CD8-positive, alpha-beta memory T cell (primary cell): ENCODE measurements at regions not wholly inside any gene's neighbourhood (a gene's known extent, or its start where the extent isn't known, plus 50 kb on each side); places are given as distances from the start of the nearest gene placed in this dataset.

Experiments
- CTCF ChIA-PET: fragments of 350-600 bp; sonication (Branson Sonifier 250); formaldehyde crosslinking; loops from one replicate; lab custom pipeline; 2021; ENCODE audit warnings: antibody characterized with exemption; lab: Charles Lee
- POLR2A ChIA-PET: fragments of 350-600 bp; sonication (Branson Sonifier 250); formaldehyde crosslinking; loops from one replicate; lab custom pipeline; 2021; ENCODE audit warnings: antibody characterized with exemption; lab: Charles Lee
- DNase-seq, 5 donors: peaks; one replicate each; pipeline versions ENCODE4 v3.0.0 to v3.0.0-alpha.2; 2020 to 2022; ENCODE audit warnings: mixed read lengths in 1 of 5
- H3K27ac ChIP-seq: one replicate; pipeline ENCODE4 v1.7.0; 2013; ENCODE audit warnings: low read depth, mild to moderate bottlenecking, low read length, moderate library complexity
- H3K27me3 ChIP-seq: 2 replicates; pipeline ENCODE4 v1.7.0; 2013; ENCODE audit warnings: low read length, mild to moderate bottlenecking; ENCODE audit not compliant: insufficient read depth, poor library complexity, severe bottlenecking
- H3K36me3 ChIP-seq: 2 replicates; pipeline ENCODE4 v1.7.0; 2013; ENCODE audit warnings: mild to moderate bottlenecking, low read length, moderate library complexity; ENCODE audit not compliant: insufficient read depth
- H3K4me1 ChIP-seq: 2 replicates; pipeline ENCODE4 v1.7.0; 2013; ENCODE audit warnings: mild to moderate bottlenecking, low read length, moderate library complexity; ENCODE audit not compliant: insufficient read depth
- H3K4me3 ChIP-seq: 2 replicates; pipeline ENCODE4 v1.7.0; 2013; ENCODE audit warnings: mild to moderate bottlenecking, low read length
- H3K9me3 ChIP-seq: 2 replicates; pipeline ENCODE4 v1.7.0; 2013; ENCODE audit warnings: mild to moderate bottlenecking, low read length
- H3K27ac Mint-ChIP-seq, 8 donors: one replicate each; pipeline ENCODE4 v1.8.0; 2020 to 2021; ENCODE audit warnings: mixed read lengths in 8 of 8, mild to moderate bottlenecking in 6 of 8, inconsistent platforms in 3 of 8, moderate library complexity in 3 of 8
- H3K27me3 Mint-ChIP-seq, 2 donors: one replicate each; pipeline ENCODE4 v1.8.0; 2020 to 2021; ENCODE audit warnings: mixed read lengths in 2 of 2, mild to moderate bottlenecking in 1 of 2, moderate library complexity in 1 of 2
- H3K36me3 Mint-ChIP-seq, 3 donors: one replicate each; pipeline ENCODE4 v1.8.0; 2020 to 2021; ENCODE audit warnings: mixed read lengths in 3 of 3, inconsistent platforms in 1 of 3, mild to moderate bottlenecking in 1 of 3
- H3K4me1 Mint-ChIP-seq, 3 donors: one replicate each; pipeline ENCODE4 v1.8.0; 2020 to 2021; ENCODE audit warnings: mixed read lengths in 3 of 3, inconsistent platforms in 1 of 3, mild to moderate bottlenecking in 1 of 3
- H3K4me3 Mint-ChIP-seq, 7 donors: one replicate each; pipeline ENCODE4 v1.8.0; 2020 to 2021; ENCODE audit warnings: mixed read lengths in 7 of 7, mild to moderate bottlenecking in 6 of 7, moderate library complexity in 4 of 7, inconsistent platforms in 2 of 7
- H3K9me3 Mint-ChIP-seq, 5 donors: one replicate each; pipeline ENCODE4 v1.8.0; 2020 to 2022; ENCODE audit warnings: mixed read lengths in 5 of 5, mild to moderate bottlenecking in 3 of 5, moderate library complexity in 2 of 5, inconsistent platforms in 1 of 5

DNA sequence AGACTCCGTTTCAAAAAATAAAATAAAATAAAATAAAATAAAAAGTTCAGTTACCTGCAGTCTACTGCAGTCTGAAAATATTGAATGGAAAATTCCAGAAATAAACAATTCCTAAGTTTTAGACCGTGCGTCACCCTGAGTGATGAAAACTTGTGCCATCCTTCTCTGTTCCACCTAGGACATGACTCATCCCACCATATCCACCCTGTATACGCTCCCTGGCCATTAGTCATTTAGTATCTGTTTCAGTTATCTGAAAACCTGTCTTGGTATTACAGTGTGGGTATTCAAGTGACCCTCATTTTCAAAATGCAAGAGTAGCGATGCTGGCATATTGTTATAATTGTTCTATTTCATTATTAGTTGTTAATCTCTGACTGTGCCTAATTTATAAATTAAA lies 51.8 kb upstream of the TEX48 start:
- Histone ChIP-seq H3K4me1 (peaks cover 31% of the 10 kb centered on the region), H3K9me3 (no peaks in the 10 kb centered on the region), H3K4me3 (no peak overlapping the region), H3K27me3 (no peaks in the 10 kb centered on the region), H3K27ac (no peak overlapping the region), H3K36me3 (no peaks in the 10 kb centered on the region)
- Mint-ChIP-seq H3K4me3 (no peak overlapping the region), H3K27me3 (no peaks in the 10 kb centered on the region), H3K36me3 (no peaks in the 10 kb centered on the region), H3K4me1 (peaks cover 38 to 45% (median 39%) of the 10 kb centered on the region in 3 donors), H3K27ac (no peak overlapping the region), H3K9me3 (no peaks in the 10 kb centered on the region)
- no peak for DNase-seq
- ChIA-PET CTCF (interaction anchor here (2.4 to 7.4 kb wide), 2 partner anchors 172 to 173 kb away, joined by 7 to 85 read pairs; no protein-coding TSS in a partner anchor), POLR2A (no interaction called here)

DNA sequence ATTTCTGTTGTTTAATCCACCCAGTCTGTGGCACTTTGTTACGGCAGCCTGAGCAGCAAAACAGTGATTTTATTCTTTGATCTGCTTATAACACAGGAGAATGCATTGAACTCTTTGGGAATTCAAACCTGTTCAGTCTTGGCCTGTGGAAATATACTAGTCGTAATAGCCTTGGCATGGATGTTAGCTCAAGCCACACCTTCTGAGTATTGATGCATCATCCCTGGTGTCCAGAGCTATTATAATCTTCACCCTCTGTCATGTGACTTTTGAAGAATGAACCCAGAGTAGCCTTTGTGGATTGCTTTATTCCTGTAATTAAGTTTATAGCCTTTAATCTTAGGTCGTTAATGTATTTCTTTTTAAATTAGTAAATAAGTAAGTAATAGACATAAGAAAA lies 50.8 kb upstream of the TEX48 start:
- Mint-ChIP-seq H3K27ac (peak overlapping the region in 1 of 8 donors; percentile 42), H3K4me1 (peaks cover 31 to 36% (median 31%) of the 10 kb centered on the region in 3 donors), H3K9me3 (peaks cover 0 to 4% (median 0%) of the 10 kb centered on the region in 5 donors), H3K4me3 (no peak overlapping the region), H3K36me3 (no peaks in the 10 kb centered on the region), H3K27me3 (no peaks in the 10 kb centered on the region)
- POLR2A ChIA-PET, result no interaction called here
- CTCF ChIA-PET, result interaction anchor here (0.8 to 2.4 kb wide), 3 partner anchors 174 to 327 kb away, joined by 3 to 7 read pairs (median 4); no protein-coding TSS in a partner anchor
- Histone ChIP-seq H3K27ac (no peak overlapping the region), H3K36me3 (no peaks in the 10 kb centered on the region), H3K4me3 (no peak overlapping the region), H3K9me3 (no peaks in the 10 kb centered on the region), H3K4me1 (peaks cover 26% of the 10 kb centered on the region), H3K27me3 (no peaks in the 10 kb centered on the region)
- DNase-seq, result no peak
